Lung (tissue), 11 donors: ENCODE measurements at regions not wholly inside any gene's neighbourhood (a gene's known extent, or its start where the extent isn't known, plus 50 kb on each side); places are given as distances from the start of the nearest gene placed in this dataset.

Experiments used
- ATAC-seq: fragments of 200-7000 bp; cut with Tn5 transposase; one replicate; pipeline ENCODE4 v1.9.1; 2020; ENCODE audit warnings: moderate number of reproducible peaks; ENCODE audit not compliant: insufficient read depth, low FRiP score
- DNase-seq, 3 donors: peaks; one replicate each; pipeline ENCODE4 v3.0.0-alpha.2; 2013 to 2017
- H3K27ac ChIP-seq, 2 donors: one replicate each; pipeline ENCODE4 v1.5.1; 2013; ENCODE audit warnings: mild to moderate bottlenecking in 2 of 2, moderate library complexity in 2 of 2, control low read depth in 1 of 2, inconsistent platforms in 1 of 2, low read depth in 1 of 2, low read length in 1 of 2
- H3K27me3 ChIP-seq, 3 donors: one replicate each; pipeline ENCODE4 v1.5.1; 2013; ENCODE audit warnings: low read length in 2 of 3; ENCODE audit not compliant: control insufficient read depth in 3 of 3, insufficient read depth in 3 of 3
- H3K36me3 ChIP-seq, 4 donors: one replicate each; pipeline ENCODE4 v1.5.1; 2013; ENCODE audit warnings: low read length in 4 of 4, mild to moderate bottlenecking in 1 of 4, moderate library complexity in 1 of 4; ENCODE audit not compliant: control insufficient read depth in 4 of 4, insufficient read depth in 4 of 4
- H3K4me1 ChIP-seq, 5 donors: one replicate each; pipeline ENCODE4 v1.5.1; 2013; ENCODE audit warnings: low read length in 5 of 5, mild to moderate bottlenecking in 2 of 5, moderate library complexity in 1 of 5; ENCODE audit not compliant: control insufficient read depth in 5 of 5, insufficient read depth in 5 of 5
- H3K4me3 ChIP-seq: one replicate; pipeline ENCODE4 v1.5.1; 2013; ENCODE audit warnings: mild to moderate bottlenecking, control low read depth, moderate library complexity
- H3K9ac ChIP-seq, 2 donors: one replicate each; pipeline ENCODE4 v1.5.1; 2013; ENCODE audit warnings: low read length in 2 of 2, control low read depth in 1 of 2; ENCODE audit not compliant: insufficient read depth in 1 of 2
- H3K9me3 ChIP-seq, 4 donors: one replicate each; pipeline ENCODE4 v1.5.1; 2013; ENCODE audit warnings: low read length in 3 of 4, mild to moderate bottlenecking in 1 of 4, moderate library complexity in 1 of 4; ENCODE audit not compliant: control insufficient read depth in 4 of 4, insufficient read depth in 3 of 4
- CTCF ChIP-seq: IDR thresholded peaks from 2 replicates; pipeline ENCODE4 v1.5.1; 2012; ENCODE audit warnings: mild to moderate bottlenecking; ENCODE audit errors: control extremely low read depth, extremely low read depth
- WGBS, 2 donors: extraction: QIAGEN DNeasy Blood & Tissue Kit; methylation state at CpG; one replicate each; pipeline ENCODE4 v1.1.7; 2013; 5-methylcytosine and 5-hydroxymethylcytosine counted together
- donor health status: control.
- donor health status: control.
- donor health status: Bipolar disorder and iron deficiency.
- donor health status: healthy.
- donor health status: DM: yes; HTN: yes; CAD: no.

- Histone ChIP-seq H3K36me3 (no peaks in the 10 kb centered on the region), H3K4me1 (no peaks in the 10 kb centered on the region), H3K27ac (no peak overlapping the region), H3K9ac (no peak overlapping the region), H3K9me3 (peaks cover 0 to 1% (median 0%) of the 10 kb centered on the region in 4 donors), H3K4me3 (no peak overlapping the region), H3K27me3 (no peaks in the 10 kb centered on the region)
- 83 to 92% methylated on average over 1 of the region's 1 CpG for WGBS, 2 donors
- ATAC-seq (no peak), DNase-seq (no peak)
- TF ChIP-seq CTCF: no peak
Observed at GRCh38 chr4:4945829-4946228, 73.4 kb downstream of the CYTL1 start.

GRCh38 chr4:4946416-4946815 lies 72.8 kb downstream of the CYTL1 start:
- ATAC-seq (no peak), DNase-seq (no peak)
- Histone ChIP-seq H3K36me3 (no peaks in the 10 kb centered on the region), H3K27me3 (no peaks in the 10 kb centered on the region), H3K4me1 (no peaks in the 10 kb centered on the region), H3K4me3 (no peak overlapping the region), H3K9ac (no peak overlapping the region), H3K27ac (no peak overlapping the region), H3K9me3 (peaks cover 0 to 1% (median 0%) of the 10 kb centered on the region in 4 donors)
- TF ChIP-seq CTCF: no peak
- 82 to 87% methylated on average over 6 of the region's 6 CpGs for WGBS, 2 donors

GRCh38 chr4:4947721-4948120 lies 71.5 kb downstream of the CYTL1 start:
- Histone ChIP-seq H3K4me1 (no peaks in the 10 kb centered on the region), H3K9ac (no peak overlapping the region), H3K36me3 (no peaks in the 10 kb centered on the region), H3K27ac (no peak overlapping the region), H3K9me3 (peaks cover 0 to 1% (median 0%) of the 10 kb centered on the region in 4 donors), H3K27me3 (no peaks in the 10 kb centered on the region), H3K4me3 (no peak overlapping the region)
- no peak for DNase-seq
- TF ChIP-seq CTCF: no peak
- ATAC-seq: no peak
- 72 to 80% methylated on average over 5 of the region's 5 CpGs for WGBS, 2 donors

GRCh38 chr4:4948370-4948769 lies 70.9 kb downstream of the CYTL1 start:
- Histone ChIP-seq H3K27me3 (no peaks in the 10 kb centered on the region), H3K4me1 (no peaks in the 10 kb centered on the region), H3K9ac (no peak overlapping the region), H3K4me3 (no peak overlapping the region), H3K9me3 (peaks cover 0 to 1% (median 0%) of the 10 kb centered on the region in 4 donors), H3K27ac (no peak overlapping the region), H3K36me3 (no peaks in the 10 kb centered on the region)
- no peak for DNase-seq
- ATAC-seq: no peak
- TF ChIP-seq CTCF: no peak
- 51 to 70% methylated on average over 3 of the region's 3 CpGs for WGBS, 2 donors
